HEK293 (cell line): ENCODE measurements at regions not wholly inside any gene's neighbourhood (a gene's known extent, or its start where the extent isn't known, plus 50 kb on each side); places are given as distances from the start of the nearest gene placed in this dataset.

Experiments used
- ATF2 ChIP-seq: fragments of 450-650 bp; formaldehyde crosslinking; IDR thresholded peaks from 2 replicates; pipeline ENCODE4 v1.5.1; 2016; ENCODE audit warnings: missing biosample characterization, missing genetic modification characterization, low read depth
- CTCF ChIP-seq: fragments of 450-650 bp; formaldehyde crosslinking; IDR thresholded peaks from 2 replicates; pipeline ENCODE4 v1.5.1; 2016; ENCODE audit warnings: missing biosample characterization, missing genetic modification characterization
- FEZF1 ChIP-seq: fragments of 450-650 bp; formaldehyde crosslinking; IDR thresholded peaks from 2 replicates; pipeline ENCODE4 v1.5.1; 2016; ENCODE audit warnings: missing biosample characterization, missing genetic modification characterization
- KLF1 ChIP-seq: fragments of 450-650 bp; formaldehyde crosslinking; IDR thresholded peaks from 2 replicates; pipeline ENCODE4 v1.5.1; 2016; ENCODE audit warnings: missing biosample characterization, missing genetic modification characterization
- RBAK ChIP-seq: fragments of 450-650 bp; formaldehyde crosslinking; IDR thresholded peaks from 2 replicates; pipeline ENCODE4 v1.5.1; 2016; ENCODE audit warnings: missing biosample characterization, missing genetic modification characterization
- REST ChIP-seq: fragments of 450-650 bp; formaldehyde crosslinking; IDR thresholded peaks from 2 replicates; pipeline ENCODE4 v1.5.1; 2016; ENCODE audit warnings: missing biosample characterization, missing genetic modification characterization
- SETDB1 ChIP-seq: IDR thresholded peaks from one replicate; pipeline ENCODE4 v1.6.1; 2017; ENCODE audit warnings: mild to moderate bottlenecking, low read length, moderate library complexity, mixed read lengths; ENCODE audit not compliant: insufficient read length
- TCF7L2 ChIP-seq: IDR thresholded peaks from 2 replicates; pipeline ENCODE4 v1.6.1; 2011; ENCODE audit warnings: low read depth, mild to moderate bottlenecking, inconsistent platforms, low read length, moderate library complexity, borderline replicate concordance
- YY1 ChIP-seq: fragments of 450-650 bp; formaldehyde crosslinking; IDR thresholded peaks from 2 replicates; pipeline ENCODE4 v1.5.1; 2018; ENCODE audit warnings: missing biosample characterization, missing genetic modification characterization
- ZBTB1 ChIP-seq: fragments of 450-650 bp; formaldehyde crosslinking; IDR thresholded peaks from 2 replicates; pipeline ENCODE4 v1.5.1; 2016; ENCODE audit warnings: missing biosample characterization, missing genetic modification characterization
- ZNF548 ChIP-seq: fragments of 450-650 bp; formaldehyde crosslinking; IDR thresholded peaks from 2 replicates; pipeline ENCODE4 v1.5.1; 2016; ENCODE audit warnings: missing biosample characterization, missing genetic modification characterization
- ZNF621 ChIP-seq: fragments of 450-650 bp; formaldehyde crosslinking; IDR thresholded peaks from 2 replicates; pipeline ENCODE4 v1.5.1; 2017; ENCODE audit warnings: missing biosample characterization, missing genetic modification characterization
- ZNF639 ChIP-seq: fragments of 450-650 bp; formaldehyde crosslinking; IDR thresholded peaks from 2 replicates; pipeline ENCODE4 v1.5.1; 2016; ENCODE audit warnings: missing biosample characterization, missing genetic modification characterization

- no peak for TF ChIP-seq CTCF (tag by site-specific recombination)
- TF ChIP-seq ATF2, result no peak
- TF ChIP-seq KLF1 (tag by site-specific recombination), result no peak
- TF ChIP-seq ZNF639 (tag by site-specific recombination), result no peak
- no peak for TF ChIP-seq ZNF621 (tag by site-specific recombination)
- TF ChIP-seq RBAK, result no peak
- TF ChIP-seq ZBTB1 (tag by site-specific recombination), result no peak
- no peak for TF ChIP-seq SETDB1
- TF ChIP-seq YY1 (tag by site-specific recombination), result no peak
- no peak for TF ChIP-seq REST
- TF ChIP-seq TCF7L2, result no peak
- TF ChIP-seq FEZF1 (tag by site-specific recombination), result no peak
- TF ChIP-seq ZNF548, result no peak
Observed at GRCh38 chr15:46848704-46849103, 868.6 kb upstream of the SEMA6D start.
